Natural killer cell (primary cell): ENCODE measurements at regions not wholly inside any gene's neighbourhood (a gene's known extent, or its start where the extent isn't known, plus 50 kb on each side); places are given as distances from the start of the nearest gene placed in this dataset.

Source experiments
- ATAC-seq, 3 donors: fragments of 150-1000 bp in 2 of 3; fragments of 200-7000 bp in 1 of 3; cut with Tn5 transposase; 1 replicate in 1 of 3; 2 replicates in 2 of 3; pipeline ENCODE4 v1.10.0; 2021; ENCODE audit warnings: mild to moderate bottlenecking in 2 of 3, moderate library complexity in 2 of 3
- DNase-seq, 2 donors: peaks; one replicate each; pipeline versions ENCODE4 v3.0.0 to v3.0.0-alpha.2; 2013 to 2021; ENCODE audit warnings: mixed read lengths in 1 of 2
- H3K27ac ChIP-seq: one replicate; pipeline ENCODE4 v1.5.1; 2013; ENCODE audit warnings: mild to moderate bottlenecking, low read length
- H3K27me3 ChIP-seq: one replicate; pipeline ENCODE4 v1.6.1; 2013; ENCODE audit warnings: low read length; ENCODE audit not compliant: control insufficient read depth, insufficient read depth
- H3K36me3 ChIP-seq: one replicate; pipeline ENCODE4 v1.6.1; 2013; ENCODE audit warnings: low read length; ENCODE audit not compliant: control insufficient read depth, insufficient read depth
- H3K4me1 ChIP-seq: one replicate; pipeline ENCODE4 v1.6.1; 2013; ENCODE audit warnings: low read length; ENCODE audit not compliant: control insufficient read depth, insufficient read depth
- H3K4me3 ChIP-seq: one replicate; pipeline ENCODE4 v1.5.1; 2013; ENCODE audit warnings: low read length
- H3K9me3 ChIP-seq: one replicate; pipeline ENCODE4 v1.6.1; 2013; ENCODE audit warnings: low read length; ENCODE audit not compliant: control insufficient read depth, insufficient read depth
- H3K27ac Mint-ChIP-seq, 2 donors: one replicate each; pipeline ENCODE4 v1.8.0; 2022; ENCODE audit warnings: mild to moderate bottlenecking in 2 of 2, mixed read lengths in 2 of 2, moderate library complexity in 1 of 2
- H3K27me3 Mint-ChIP-seq, 2 donors: one replicate each; pipeline ENCODE4 v1.8.0; 2022; ENCODE audit warnings: low read depth in 2 of 2, mixed read lengths in 2 of 2
- H3K36me3 Mint-ChIP-seq: one replicate; pipeline ENCODE4 v1.8.0; 2022; ENCODE audit warnings: mixed read lengths
- H3K4me1 Mint-ChIP-seq, 2 donors: one replicate each; pipeline ENCODE4 v1.8.0; 2022; ENCODE audit warnings: mixed read lengths in 2 of 2
- H3K4me3 Mint-ChIP-seq: one replicate; pipeline ENCODE4 v1.8.0; 2022; ENCODE audit warnings: mild to moderate bottlenecking, moderate library complexity, mixed read lengths
- H3K9me3 Mint-ChIP-seq, 2 donors: one replicate each; pipeline ENCODE4 v1.8.0; 2022; ENCODE audit warnings: mixed read lengths in 2 of 2
- WGBS: methylation state at CpG from one replicate; pipeline ENCODE4 v1.1.7; 2013; ENCODE audit warnings: missing lambda C conversion rate; ENCODE audit not compliant: insufficient coverage; 5-methylcytosine and 5-hydroxymethylcytosine counted together
- intact Hi-C: fragments of 100-400 bp; cut with micrococcal nuclease; formaldehyde crosslinking; loops from one replicate; pipeline ENCODE4 v1.14.2; 2022
- TF ChIP-seq, protein P1 (sequence below): fragments of 200-600 bp; IDR thresholded peaks from one replicate; pipeline ENCODE4 v1.8.0; 2022; ENCODE audit warnings: antibody characterized with exemption

DNA sequence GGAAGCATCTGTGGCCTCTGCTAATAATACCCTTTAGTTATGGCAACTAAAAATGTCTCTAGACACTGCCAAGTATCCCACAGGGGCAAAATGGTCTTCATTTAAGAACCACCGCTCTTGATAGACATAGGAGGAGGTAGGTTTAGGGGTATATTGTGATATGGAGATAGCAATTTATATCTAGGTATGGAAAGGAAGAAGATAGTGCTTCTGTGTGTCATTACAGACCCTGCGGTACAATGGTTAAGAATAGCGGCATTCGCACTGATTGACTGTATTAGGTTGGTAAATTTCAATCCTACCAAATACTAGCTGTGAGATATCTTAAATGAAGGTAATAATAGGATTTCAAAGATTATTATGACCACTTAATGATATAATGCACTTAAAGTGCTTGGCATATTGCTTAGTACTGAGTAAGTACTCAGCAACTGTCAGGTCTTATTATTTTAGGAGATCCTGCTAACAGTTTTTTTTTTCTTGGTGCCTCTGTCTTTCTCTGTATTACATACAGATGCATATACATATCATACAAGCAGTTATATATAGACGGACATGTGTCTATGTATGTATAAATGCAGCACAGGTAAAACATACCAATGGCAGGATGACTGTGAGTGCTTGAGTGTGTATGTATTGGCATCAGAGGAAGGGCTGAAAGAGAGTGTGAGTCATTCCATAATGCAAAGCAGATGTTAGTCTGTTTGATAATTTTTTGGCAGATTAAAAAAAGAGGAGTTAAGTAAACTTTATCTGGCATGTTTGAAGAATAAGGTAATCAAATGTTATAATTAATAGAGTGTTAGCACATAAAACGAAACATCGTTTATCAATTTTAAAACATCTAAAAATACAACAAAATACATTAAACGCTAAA lies 50.0 kb upstream of the ITGB8 start:
- intact Hi-C loops = no loop called here
- H3K4me1 Mint-ChIP-seq = no peaks in the 10 kb centered on the region
- TF ChIP-seq, protein P1, sequence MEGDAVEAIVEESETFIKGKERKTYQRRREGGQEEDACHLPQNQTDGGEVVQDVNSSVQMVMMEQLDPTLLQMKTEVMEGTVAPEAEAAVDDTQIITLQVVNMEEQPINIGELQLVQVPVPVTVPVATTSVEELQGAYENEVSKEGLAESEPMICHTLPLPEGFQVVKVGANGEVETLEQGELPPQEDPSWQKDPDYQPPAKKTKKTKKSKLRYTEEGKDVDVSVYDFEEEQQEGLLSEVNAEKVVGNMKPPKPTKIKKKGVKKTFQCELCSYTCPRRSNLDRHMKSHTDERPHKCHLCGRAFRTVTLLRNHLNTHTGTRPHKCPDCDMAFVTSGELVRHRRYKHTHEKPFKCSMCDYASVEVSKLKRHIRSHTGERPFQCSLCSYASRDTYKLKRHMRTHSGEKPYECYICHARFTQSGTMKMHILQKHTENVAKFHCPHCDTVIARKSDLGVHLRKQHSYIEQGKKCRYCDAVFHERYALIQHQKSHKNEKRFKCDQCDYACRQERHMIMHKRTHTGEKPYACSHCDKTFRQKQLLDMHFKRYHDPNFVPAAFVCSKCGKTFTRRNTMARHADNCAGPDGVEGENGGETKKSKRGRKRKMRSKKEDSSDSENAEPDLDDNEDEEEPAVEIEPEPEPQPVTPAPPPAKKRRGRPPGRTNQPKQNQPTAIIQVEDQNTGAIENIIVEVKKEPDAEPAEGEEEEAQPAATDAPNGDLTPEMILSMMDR = no peak
- H3K27ac Mint-ChIP-seq = no peak overlapping the region
- WGBS = 83% methylated on average over 6 of the region's 8 CpGs
- no peaks in the 10 kb centered on the region for H3K27me3 Mint-ChIP-seq
- no peak overlapping the region for H3K4me3 Mint-ChIP-seq
- Histone ChIP-seq H3K9me3 (no peaks in the 10 kb centered on the region), H3K27me3 (no peaks in the 10 kb centered on the region), H3K36me3 (no peaks in the 10 kb centered on the region), H3K4me3 (no peak overlapping the region), H3K27ac (no peak overlapping the region), H3K4me1 (no peaks in the 10 kb centered on the region)
- DNase-seq (no peak), ATAC-seq (peak in 1 of 3 donors; percentile 35)
- no peaks in the 10 kb centered on the region for H3K36me3 Mint-ChIP-seq
- H3K9me3 Mint-ChIP-seq = peaks cover 0 to 4% of the 10 kb centered on the region in 2 donors
